IPS DF 4.7 (cell line): ENCODE measurements at regions not wholly inside any gene's neighbourhood (a gene's known extent, or its start where the extent isn't known, plus 50 kb on each side); places are given as distances from the start of the nearest gene placed in this dataset.
"Not testable (repeated sequence)": the region's sequence is repeated elsewhere in the genome, so short reads cannot be mapped to it uniquely, and the experiment has no call there.

Experiments
- DNase-seq: peaks from one replicate; pipeline ENCODE4 v3.0.0-alpha.2; 2013; ENCODE audit warnings: low spot score; ENCODE audit errors: extremely low read depth

DNA sequence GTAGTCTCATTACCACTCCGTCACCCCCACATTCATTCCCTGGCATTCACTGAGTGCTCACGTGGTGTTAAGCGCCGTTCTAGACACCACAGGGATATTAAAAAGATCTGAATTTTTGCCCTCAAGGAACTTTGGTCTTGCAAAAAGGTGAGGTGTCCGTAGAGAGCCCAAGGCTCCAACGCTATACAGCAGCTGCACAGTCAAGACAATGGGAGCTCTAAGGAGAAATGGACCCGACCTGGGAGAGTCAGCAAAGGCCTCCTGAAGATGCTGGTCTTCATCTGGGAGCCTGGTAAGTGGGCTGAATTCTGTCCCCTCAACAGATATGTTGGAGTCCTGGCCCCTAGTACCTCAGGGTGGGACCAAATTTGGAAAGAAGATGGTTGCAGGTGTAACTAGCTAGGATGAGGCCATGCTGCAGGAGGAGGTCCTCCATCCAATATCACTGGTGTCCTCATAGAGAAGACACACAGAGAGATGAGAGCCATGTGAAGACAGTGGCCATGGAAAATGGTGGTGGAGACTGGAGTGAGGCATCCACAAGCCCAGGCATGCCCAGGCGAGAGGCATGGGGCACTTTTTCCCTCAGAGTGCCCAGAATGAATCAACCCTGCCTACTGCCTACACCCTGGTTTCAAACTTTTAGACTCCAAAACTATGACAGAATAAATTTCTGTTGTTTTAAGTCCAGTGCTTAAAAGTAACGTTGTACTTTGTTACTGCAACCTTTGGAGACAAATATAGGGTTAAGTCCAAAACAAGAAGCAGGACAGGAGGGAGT is 247.3 kb downstream of the TTC32 start:
- no peak for DNase-seq

DNA sequence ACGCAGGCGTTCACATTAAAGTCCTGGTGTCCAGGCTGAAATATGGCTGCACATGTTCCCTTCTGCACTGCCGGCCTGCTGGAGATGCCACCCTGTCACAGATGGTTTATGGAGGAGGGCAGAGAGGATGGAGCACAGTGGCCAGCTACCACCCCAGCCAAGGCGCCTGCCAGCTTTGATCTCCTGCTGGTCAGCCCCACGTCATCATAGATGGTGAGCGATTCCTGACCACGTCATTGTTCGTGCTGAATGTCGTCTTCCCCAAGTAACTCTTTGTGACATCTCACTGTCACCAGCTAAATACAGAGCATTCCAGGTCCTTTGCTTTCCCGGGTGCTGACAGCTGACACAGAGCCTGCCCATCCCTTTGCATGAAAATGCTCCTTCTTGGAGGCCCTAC is 248.3 kb downstream of the TTC32 start:
- DNase-seq: no peak

DNA sequence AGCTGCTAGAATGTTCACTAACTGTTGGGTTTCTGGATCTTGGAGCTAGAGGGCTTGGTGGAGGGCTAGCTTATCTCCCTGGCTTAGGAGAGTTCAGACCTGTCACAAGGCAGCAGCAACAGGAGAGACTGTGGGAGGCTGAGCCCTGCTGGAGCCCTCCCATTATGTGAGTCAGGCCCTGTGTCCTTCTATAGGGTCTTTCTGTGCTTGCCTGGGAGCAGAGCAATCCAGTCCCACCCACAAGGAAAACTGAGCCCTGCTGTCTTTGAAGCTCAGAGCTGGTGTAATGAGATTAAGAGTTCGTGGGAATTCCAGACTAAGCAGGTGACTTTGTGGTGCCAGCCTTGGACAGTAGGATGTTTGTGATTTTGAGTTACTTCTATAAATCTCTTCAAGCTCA is 249.0 kb downstream of the TTC32 start:
- DNase-seq: no peak

DNA sequence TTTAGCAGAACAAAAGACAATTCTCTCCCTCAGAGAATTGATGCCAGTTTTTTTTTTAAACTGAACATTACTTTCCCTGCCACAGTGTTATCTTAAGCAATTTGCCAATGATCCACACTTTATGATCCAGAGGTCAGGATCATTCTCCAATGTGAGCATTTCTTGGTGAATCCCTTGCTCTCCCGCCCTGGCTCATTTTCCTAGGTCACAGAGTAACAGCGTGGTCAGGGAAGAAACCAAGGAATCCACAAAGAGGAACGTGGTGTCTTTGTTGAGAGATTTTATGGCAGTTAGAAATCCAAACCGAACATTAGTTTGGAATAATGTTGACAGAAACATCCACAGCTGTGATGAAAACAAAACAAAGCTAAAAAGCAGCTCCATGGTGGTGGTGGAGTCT is 250.3 kb downstream of the TTC32 start:
- no peak for DNase-seq

DNA sequence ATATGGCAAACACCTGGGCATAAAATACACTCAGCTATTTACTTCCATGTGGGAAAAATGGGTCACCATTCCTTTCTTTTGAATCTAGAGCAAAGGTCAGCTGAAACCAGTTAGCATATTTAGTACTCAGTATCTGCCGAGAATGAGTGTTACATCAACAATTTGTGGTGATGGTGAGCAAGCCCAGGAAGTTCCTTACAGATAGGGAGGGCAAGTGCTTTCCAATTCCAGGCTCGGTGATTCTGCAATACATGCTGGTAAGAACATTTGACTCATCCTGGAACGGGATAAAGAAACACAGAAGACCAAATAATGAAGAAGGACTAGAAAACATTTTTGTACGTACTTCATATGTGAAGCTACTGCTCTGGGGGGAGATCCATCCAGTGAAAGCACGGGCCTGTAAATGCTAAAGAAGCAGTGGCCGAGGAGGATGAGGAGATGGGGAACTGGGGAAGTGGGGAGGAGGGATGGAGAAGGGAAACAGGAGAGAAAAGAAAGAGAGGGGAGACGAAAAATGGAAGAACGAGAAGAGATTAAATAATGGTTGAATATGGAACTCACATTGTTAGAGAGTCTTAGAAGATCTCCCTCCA is 251.9 kb downstream of the TTC32 start:
- DNase-seq: no peak

DNA sequence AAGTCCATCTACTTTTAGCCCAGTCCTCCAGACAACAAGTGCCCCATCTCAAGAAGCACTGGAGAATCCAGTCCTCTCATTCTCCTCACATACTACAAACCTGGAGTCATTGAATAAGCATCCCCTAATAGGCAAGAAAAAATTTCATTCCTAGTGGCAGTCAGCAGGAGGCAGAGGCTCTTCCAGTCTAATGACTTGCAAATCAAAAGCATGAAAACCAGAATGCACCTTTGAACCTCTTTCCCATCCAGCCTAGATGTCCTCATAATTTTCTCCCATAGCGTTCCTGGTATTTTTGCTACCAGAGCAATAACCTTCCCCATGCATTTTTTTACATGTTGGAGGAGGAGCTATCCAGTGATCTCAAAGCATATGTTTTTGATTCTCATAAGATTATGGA is 252.6 kb downstream of the TTC32 start:
- DNase-seq: no peak

DNA sequence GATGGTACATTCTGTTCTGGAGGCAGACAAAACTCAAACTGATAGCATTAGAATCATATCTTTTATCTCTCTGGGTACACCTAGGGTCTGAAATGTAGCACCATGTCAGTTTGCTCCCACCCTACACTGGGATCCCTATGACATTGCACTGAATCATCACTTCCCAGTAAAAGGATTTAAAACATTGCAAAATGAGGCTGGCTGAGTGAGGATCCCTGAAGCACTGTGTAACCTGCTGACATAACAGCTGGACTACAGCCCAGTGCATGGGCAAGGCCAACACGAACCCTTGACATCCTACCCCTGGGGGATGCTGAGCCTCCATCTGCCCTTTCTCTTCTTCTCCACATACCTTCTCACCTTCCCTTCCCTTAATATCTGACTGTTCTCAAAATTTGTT is 253.2 kb downstream of the TTC32 start:
- no peak for DNase-seq

DNA sequence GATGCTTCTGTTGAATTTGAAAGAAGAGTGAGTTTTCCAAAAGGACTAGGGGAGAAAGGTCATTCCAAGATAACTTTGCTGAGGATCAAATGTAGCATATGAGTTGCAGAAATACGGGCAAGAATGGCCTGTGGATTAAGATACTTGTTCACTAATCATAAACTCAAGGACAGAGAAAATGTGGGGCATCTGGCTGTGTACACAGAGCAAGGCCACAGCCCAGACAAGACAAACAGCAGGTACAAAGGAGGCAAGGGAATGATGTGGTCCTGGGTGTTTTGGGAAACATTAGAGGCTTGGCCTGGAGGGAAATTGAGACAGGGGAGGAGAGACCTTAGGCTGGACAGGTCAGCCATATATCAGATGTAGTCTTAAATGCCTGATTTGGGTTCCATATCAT is 254.8 kb downstream of the TTC32 start:
- DNase-seq: no peak

DNA sequence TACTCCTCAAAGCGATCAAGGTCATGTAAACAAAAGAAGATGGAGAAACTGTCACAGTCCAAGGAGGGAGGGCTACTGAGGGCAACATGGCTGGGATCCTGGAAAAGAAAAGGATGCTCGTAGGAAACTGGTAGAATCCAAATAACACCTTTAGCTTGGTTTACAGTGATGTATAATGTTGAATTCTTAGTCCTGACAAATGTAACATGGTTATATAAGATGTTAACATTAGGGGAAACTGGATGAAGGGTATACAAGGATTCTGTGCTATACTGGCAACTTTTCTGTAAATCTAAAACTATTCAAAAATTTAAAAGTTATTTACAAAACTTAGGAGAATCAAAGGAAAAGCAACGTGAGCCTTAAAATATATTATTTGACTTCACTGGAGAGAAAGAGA is 257.0 kb downstream of the TTC32 start:
- no peak for DNase-seq

DNA sequence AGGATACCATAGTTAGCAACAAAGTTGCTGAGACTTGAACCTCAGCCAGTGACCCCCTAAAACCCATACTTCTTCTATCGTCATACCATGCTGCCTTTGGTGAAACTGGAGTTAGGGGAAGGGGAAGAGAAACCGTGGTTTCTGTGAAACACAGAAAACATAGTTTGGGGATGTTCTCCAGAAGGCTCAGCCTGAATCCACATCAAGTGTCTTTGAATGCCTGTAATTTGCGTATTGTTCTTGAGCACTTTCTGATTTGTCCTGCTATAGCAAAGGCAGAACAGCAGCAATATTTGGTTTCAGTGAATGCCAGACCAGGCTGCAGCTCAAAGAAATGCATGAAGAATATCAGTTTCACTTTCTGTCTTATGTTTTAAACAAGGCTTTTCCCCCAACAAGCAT is 258.7 kb downstream of the TTC32 start:
- DNase-seq: no peak

DNA sequence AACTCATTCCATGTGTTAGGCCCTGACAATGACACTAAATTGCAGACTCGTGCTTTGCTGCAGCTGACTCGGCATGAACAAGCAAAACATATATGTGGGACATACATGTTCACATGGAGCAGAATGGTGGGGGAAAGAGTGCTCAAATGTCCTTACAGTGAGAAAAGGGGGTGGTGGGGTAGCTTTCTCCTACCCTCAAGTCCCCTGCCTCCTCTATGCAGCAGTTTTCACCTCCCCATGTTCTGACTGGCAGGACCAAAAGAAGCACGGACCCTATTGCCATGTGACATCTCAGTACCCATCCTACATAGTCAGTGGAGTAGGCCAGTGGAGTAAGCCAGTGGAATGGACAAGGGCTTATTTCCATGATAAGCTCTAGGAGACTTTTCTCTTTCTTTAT is 259.3 kb downstream of the TTC32 start:
- no peak for DNase-seq

DNA sequence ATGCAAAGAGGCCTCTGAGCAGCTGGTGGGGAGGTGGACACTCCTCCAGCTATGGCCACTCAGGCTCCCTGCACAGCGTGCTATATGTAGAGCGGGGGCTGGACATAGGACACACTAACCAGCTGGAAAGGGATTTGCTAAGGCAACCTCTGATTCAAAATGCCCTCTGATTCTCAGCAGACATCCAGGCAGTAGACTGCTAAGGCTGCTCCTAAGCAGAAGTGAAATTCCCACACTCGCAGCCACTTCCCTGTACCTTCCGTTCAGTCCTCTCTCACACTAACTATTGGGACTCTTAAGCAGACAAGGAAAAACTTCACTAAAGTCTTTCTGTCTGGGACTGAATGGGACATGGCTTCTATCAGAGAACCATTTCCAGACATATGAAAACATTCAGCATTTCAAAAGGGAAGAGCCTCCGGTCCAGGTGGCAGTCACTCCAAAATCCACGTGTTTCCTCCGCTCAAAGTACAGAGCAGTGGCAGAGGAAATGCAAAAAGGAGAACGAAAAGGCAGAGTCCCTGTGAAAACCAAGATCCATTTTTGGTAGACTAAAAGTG is 265.8 kb downstream of the TTC32 start:
- DNase-seq: no peak

DNA sequence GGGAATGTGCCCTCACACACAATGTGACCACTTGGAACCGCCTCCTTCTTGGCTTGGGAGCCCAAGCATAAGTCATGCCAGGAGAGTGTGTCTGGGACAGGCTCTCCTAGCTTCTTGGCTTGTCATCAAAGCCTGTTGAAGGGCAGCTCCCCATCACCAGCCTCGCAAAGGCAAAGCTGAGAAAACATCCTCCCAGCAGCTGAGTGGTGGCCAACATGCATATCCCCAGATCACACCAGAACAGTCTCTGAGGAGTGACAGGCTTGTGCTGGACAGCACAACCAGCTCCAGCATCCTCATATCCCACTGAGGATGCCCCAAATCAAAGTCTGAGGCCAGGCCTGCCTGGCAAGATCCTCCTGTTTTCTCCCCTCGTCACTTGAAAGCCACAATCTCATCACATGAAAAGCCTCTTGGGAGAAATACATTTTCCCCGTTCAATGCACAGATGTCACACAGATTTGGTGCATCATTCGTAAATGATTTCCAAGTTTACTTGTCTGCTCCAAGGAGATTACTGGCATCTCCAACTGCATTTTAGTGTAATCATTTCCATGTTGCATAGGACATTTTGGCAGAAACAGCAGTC is 269.3 kb downstream of the TTC32 start:
- DNase-seq: no peak

DNA sequence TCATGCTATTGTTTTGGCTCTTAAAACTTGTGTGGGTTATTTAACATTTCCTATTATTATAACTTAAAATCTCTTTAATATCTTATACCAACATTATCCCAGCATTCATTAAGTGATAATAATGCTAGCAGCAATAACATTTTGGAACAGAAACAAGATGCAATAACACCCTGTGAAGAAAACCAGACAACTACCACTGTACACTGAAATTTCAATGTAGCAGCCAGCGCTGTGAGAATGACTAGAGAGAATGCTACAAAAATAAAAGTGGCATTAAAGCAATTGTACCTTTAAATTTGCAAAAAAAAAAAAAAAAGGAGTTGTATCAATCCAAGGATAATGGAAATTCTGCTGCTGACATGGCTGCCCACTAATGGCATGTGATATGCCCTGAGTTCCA is 269.9 kb downstream of the TTC32 start:
- DNase-seq: no peak

DNA sequence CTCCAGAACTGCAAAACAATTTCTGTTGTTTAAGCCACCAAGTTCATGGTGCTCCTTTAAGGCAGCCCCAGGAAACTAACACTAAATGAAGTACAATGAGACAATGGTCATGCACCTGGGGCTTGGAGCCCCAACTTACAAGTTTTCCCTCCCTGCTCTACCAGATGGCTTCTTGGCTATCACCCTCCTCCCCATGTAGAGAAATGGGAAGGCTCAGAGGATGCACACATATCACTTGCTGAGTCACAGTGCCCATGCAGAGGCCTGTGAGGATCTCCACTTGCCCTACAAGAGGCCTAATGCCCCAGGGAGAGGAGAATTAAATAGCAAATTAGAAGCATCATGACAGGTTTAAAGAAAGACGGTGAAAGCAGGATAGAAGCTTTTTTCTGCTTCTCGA is 270.9 kb downstream of the TTC32 start:
- DNase-seq: no peak

DNA sequence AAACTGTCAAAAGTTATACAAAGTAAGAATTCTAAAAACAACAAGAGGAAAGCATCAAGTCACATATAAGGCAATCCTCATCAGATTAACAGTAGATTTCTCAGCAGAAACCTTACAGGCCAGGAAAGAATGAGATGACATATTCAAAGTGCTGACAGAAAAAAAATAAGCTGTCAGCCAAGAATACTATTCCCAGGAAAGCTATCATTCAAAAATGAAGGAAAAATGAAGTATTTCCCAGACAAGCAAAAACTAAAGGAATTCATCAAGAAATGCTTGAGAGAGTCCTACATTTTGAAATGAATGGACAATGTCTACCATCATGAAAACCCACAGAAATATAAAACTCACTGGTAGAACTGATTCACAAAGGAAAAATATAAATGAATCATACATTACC is 268.9 kb upstream of the OSR1 start:
- no peak for DNase-seq

DNA sequence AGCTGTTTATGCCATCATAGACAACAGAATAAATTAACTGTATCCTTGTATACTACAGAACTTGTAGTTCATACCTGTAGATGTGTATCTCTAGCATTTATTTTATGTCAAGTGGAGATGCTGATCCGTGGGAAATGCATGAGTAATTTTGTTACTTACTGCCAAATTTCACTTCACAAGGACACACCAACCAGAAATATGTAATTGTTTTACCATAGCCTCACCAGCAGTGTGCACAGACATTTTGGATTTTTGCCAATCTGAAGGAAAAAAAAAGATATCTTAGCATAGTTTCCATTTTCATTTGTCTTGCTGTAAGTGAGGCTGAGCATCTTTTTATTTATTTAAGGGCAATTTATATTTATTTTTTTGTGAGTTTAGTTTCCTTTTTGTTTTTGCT is 265.1 kb upstream of the OSR1 start:
- DNase-seq: no peak

DNA sequence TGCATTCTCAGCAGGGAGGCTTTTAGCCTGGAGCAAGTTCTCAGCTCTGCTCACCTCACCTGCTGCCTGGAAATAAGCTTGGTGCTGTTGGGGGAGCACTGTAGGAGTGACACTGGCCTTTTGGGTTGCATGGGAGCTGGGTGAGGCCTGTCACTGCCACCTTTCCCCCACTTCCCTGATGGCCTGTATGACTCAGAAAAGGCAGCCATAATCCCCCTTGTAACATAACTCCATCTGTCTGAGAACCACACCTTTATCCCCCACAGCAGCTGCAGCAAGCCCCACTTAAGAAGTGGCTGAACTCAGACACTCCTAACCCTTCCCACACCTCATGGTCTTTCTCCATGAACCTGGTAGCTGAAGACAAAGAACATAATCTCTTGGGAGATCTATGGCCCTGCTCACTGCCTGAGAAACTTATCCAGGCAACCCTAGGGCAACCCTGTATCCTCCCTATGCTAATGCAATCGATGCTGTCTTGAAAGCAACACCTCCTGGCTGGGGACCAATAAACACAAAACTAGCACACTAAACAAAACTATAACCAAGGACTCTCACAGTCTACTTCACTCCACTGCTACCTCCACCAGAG is 258.9 kb upstream of the OSR1 start:
- no peak for DNase-seq

DNA sequence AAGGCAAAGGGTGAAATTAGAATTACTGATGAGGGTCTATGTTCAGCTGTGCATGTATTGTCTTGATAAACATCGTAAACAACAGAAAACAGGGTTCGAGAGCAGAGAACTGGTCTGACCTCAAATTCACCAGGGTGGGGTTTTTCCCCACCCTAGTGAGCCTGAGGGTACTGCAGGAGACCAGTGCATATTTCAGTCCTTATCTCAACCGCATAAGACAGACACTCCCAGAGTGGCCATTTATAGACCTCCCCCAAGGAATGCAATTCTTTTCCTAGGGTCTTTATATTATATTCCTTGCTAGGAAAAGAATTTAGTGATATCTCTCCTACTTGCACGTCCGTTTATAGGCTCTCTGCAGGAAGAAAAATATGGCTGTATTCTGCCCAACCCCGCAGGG is 257.0 kb upstream of the OSR1 start:
- not testable (repeated sequence) for DNase-seq

DNA sequence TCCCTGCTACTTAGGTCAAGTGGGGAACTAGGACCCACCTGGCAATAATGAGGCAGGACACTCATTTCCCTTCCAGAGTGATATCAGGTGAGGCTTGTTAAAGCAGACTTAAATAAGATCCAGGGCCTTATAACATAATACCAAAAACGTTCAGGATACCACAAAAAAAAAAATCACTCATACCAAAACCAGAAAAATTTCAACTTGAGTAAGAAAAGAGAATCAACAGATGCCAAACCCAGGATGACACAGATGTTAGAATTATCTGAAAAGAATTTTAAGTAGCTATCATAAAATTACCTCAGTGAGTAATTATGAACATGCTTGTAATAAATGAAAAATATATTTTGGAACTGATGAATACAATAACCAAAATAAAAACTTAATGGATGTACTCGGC is 255.6 kb upstream of the OSR1 start:
- DNase-seq: no peak

DNA sequence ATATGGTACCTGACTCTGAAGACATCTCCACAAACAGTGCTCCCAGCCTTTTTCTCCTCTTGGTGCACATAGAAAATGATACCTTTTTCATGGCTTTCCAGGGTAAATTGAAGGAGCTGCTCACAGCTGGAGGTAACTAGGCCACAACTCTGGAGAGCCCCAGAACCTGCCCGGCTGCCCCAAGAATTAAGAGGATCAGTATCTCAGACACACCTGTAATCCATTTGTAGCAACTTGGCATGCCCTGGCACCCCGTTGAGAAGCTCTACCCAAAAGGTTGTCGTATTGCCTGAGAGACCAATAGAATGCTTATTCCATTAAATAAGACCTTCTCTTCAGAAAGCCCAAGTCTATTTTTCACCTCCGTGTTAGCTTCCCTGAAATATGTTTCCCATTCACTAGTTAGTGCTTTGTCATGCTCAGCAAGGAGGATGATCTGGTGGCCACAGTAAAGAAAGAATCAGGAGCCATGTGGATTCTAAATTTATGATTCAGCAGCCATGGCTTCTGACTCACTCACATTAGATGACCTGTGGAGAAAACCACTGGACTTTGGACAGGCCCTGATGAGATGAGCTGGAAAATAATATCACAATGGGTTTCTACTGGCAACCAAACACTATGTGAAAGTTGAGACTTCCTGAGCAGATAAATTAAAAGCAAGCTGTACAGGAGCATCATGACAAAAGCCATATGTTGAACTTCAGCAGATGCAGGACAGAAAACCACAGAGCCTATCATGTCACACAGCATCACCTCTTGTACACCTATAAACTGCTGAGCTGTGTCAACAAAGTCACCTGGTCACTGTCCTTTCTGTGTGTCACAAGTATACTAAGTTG is 253.3 kb upstream of the OSR1 start:
- no peak for DNase-seq
